ENCODE measurements at regions not wholly inside any gene's neighbourhood (a gene's known extent, or its start where the extent isn't known, plus 50 kb on each side); places are given as distances from the start of the nearest gene placed in this dataset.

DNA sequence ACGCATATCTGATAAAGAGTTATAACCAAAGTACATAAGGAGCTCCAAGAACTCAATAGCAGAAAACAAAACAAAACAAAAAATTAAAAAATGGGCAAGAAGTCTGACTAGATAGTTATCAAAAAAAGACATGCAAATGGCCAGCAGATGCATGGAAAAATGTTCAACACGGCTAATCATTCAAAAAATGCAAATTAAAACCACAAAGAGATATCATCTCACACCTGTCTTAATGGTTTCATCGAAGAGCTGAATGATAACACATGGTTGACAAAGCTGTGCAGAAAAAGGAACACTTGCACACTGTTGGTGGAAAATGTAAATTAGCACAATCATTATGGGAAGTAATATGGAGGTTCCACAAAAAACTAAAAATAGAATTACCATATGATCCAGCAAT, 751.3 kb upstream of the POU3F3 start:
- H3K36me3 ChIP-seq, result no peaks in the 10 kb centered on the region
- H3K27me3 ChIP-seq, result no peaks in the 10 kb centered on the region
- 37% methylated on average over 3 of the region's 3 CpGs for WGBS (ENCODE audit: insufficient coverage, low coverage, low lambda C conversion rate, missing lambda C conversion rate)
- no peak overlapping the region for H3K27ac ChIP-seq
- no peak overlapping the region for H3K4me3 ChIP-seq
- ATAC-seq (no peak), DNase-seq (no peak)
- no peaks in the 10 kb centered on the region for H3K9me3 ChIP-seq
- H3K4me1 ChIP-seq, result no peaks in the 10 kb centered on the region
- no peak for TF ChIP-seq POLR2A (IDR thresholded peaks at IDR 0.05)
- TF ChIP-seq, protein P1, sequence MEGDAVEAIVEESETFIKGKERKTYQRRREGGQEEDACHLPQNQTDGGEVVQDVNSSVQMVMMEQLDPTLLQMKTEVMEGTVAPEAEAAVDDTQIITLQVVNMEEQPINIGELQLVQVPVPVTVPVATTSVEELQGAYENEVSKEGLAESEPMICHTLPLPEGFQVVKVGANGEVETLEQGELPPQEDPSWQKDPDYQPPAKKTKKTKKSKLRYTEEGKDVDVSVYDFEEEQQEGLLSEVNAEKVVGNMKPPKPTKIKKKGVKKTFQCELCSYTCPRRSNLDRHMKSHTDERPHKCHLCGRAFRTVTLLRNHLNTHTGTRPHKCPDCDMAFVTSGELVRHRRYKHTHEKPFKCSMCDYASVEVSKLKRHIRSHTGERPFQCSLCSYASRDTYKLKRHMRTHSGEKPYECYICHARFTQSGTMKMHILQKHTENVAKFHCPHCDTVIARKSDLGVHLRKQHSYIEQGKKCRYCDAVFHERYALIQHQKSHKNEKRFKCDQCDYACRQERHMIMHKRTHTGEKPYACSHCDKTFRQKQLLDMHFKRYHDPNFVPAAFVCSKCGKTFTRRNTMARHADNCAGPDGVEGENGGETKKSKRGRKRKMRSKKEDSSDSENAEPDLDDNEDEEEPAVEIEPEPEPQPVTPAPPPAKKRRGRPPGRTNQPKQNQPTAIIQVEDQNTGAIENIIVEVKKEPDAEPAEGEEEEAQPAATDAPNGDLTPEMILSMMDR (IDR thresholded peaks at IDR 0.05), result no peak
- intact Hi-C loops (cut with DNase I), result no loop called here

DNA sequence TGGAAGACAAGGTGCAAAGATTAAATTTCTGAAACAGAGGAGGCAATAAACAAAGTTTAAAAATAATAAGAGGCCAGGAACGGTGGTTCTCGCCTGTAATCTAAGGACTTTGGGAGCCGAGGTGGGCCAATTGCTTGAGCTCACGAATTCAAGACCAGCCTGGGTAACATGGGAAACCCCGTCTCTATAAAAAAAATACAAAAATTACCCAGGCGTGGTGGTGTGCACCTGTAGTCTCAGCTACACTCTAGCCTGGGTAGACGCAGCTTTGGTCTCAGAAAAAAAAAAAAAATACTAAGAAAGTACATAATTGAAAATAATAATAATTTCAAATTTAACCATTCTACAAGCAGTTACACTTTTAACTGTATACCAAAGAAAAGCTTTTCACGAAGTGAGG, 744.6 kb upstream of the POU3F3 start:
- H3K27me3 ChIP-seq, result no peaks in the 10 kb centered on the region
- TF ChIP-seq, protein P1 (IDR thresholded peaks at IDR 0.05), result no peak
- no peak for TF ChIP-seq POLR2A (IDR thresholded peaks at IDR 0.05)
- H3K4me3 ChIP-seq, result no peak overlapping the region
- no peak for DNase-seq
- WGBS (ENCODE audit: insufficient coverage, low coverage, low lambda C conversion rate, missing lambda C conversion rate), result 50% methylated on average over 8 of the region's 8 CpGs
- ATAC-seq, result no peak
- H3K9me3 ChIP-seq, result no peaks in the 10 kb centered on the region
- no peaks in the 10 kb centered on the region for H3K36me3 ChIP-seq
- H3K4me1 ChIP-seq, result no peaks in the 10 kb centered on the region
- no peak overlapping the region for H3K27ac ChIP-seq
- intact Hi-C loops (cut with DNase I), result no loop called here

DNA sequence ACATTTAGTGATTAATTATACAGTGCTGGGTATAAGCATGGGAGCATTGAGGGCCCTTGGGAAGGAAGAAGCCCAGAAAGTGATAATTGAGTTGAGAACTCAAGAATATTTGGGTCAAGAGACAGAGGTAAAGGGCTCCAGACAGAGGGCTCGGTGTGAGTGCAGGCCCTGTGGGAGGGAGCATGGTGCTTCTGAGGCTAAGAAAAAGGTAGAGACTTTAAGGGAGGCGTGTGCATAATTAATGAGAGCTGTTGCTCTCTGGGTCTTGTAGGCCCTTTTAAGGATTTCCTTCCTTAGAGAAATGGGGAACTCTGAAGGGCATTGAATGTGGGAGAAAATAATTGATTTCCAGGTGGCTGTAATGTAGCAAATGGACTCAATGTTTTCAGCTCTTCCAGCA, 735.0 kb upstream of the POU3F3 start:
- intact Hi-C loops (cut with DNase I), result no loop called here
- DNase-seq, result no peak
- no peak for ATAC-seq

DNA sequence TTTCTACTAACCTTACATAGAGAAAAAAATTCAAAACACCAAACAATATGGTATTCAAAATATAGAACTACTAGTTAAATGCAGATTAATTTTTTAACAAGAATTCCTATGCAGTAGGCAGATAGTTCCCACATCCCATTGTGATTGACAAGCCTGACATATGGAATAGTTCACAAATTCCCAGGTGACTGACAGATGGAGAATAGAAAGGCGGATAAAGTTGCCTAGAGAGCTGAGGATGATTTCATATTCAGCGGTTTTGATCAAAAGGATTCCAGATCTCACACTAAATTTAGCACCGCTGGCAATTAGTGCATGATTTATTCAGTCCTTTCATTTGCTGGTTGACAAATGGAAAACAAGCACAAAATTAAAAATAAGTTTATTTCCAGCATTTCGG, 733.7 kb upstream of the POU3F3 start:
- no peaks in the 10 kb centered on the region for H3K27me3 ChIP-seq
- no peaks in the 10 kb centered on the region for H3K4me1 ChIP-seq
- no peak overlapping the region for H3K27ac ChIP-seq
- no peak for TF ChIP-seq POLR2A (IDR thresholded peaks at IDR 0.05)
- TF ChIP-seq, protein P1 (IDR thresholded peaks at IDR 0.05), result no peak
- no peak for ATAC-seq
- H3K36me3 ChIP-seq, result no peaks in the 10 kb centered on the region
- intact Hi-C loops (cut with DNase I), result no loop called here
- 66% methylated on average over 4 of the region's 4 CpGs for WGBS (ENCODE audit: insufficient coverage, low coverage, low lambda C conversion rate, missing lambda C conversion rate)
- no peaks in the 10 kb centered on the region for H3K9me3 ChIP-seq
- no peak for DNase-seq
- H3K4me3 ChIP-seq, result no peak overlapping the region

More for the DNA sequence above, 735.0 kb upstream of the POU3F3 start:
- Histone ChIP-seq H3K4me1 (no peaks in the 10 kb centered on the region), H3K27me3 (no peaks in the 10 kb centered on the region), H3K9me3 (no peaks in the 10 kb centered on the region), H3K4me3 (no peak overlapping the region), H3K36me3 (no peaks in the 10 kb centered on the region), H3K27ac (no peak overlapping the region)
- no peak for TF ChIP-seq POLR2A (IDR thresholded peaks at IDR 0.05)
- TF ChIP-seq, protein P1 (IDR thresholded peaks at IDR 0.05), result no peak
- WGBS (ENCODE audit: insufficient coverage, low coverage, low lambda C conversion rate, missing lambda C conversion rate), result 56% methylated on average over 2 of the region's 2 CpGs

- WGBS (ENCODE audit: insufficient coverage, low coverage, low lambda C conversion rate, missing lambda C conversion rate), result 29% methylated on average over 2 of the region's 2 CpGs
- Histone ChIP-seq H3K9me3 (no peaks in the 10 kb centered on the region), H3K27ac (no peak overlapping the region), H3K4me3 (no peak overlapping the region), H3K36me3 (no peaks in the 10 kb centered on the region), H3K4me1 (no peaks in the 10 kb centered on the region), H3K27me3 (no peaks in the 10 kb centered on the region)
- DNase-seq, result no peak
- TF ChIP-seq, protein P1 (IDR thresholded peaks at IDR 0.05), result no peak
- TF ChIP-seq POLR2A (IDR thresholded peaks at IDR 0.05), result no peak
- no peak for ATAC-seq
- intact Hi-C loops (cut with DNase I), result no loop called here
Observed at GRCh38 chr2:104125096-104125495, 728.8 kb upstream of the POU3F3 start.
